GM18519 (cell line): ENCODE measurements at regions not wholly inside any gene's neighbourhood (a gene's known extent, or its start where the extent isn't known, plus 50 kb on each side); places are given as distances from the start of the nearest gene placed in this dataset.

Experiments used
- ATAC-seq: cut with Tn5 transposase; IDR thresholded peaks from one replicate; pipeline ENCODE4 v1.9.1; 2021; ENCODE audit warnings: mild to moderate bottlenecking, moderate library complexity; ENCODE audit not compliant: unreplicated experiment, low FRiP score

DNA sequence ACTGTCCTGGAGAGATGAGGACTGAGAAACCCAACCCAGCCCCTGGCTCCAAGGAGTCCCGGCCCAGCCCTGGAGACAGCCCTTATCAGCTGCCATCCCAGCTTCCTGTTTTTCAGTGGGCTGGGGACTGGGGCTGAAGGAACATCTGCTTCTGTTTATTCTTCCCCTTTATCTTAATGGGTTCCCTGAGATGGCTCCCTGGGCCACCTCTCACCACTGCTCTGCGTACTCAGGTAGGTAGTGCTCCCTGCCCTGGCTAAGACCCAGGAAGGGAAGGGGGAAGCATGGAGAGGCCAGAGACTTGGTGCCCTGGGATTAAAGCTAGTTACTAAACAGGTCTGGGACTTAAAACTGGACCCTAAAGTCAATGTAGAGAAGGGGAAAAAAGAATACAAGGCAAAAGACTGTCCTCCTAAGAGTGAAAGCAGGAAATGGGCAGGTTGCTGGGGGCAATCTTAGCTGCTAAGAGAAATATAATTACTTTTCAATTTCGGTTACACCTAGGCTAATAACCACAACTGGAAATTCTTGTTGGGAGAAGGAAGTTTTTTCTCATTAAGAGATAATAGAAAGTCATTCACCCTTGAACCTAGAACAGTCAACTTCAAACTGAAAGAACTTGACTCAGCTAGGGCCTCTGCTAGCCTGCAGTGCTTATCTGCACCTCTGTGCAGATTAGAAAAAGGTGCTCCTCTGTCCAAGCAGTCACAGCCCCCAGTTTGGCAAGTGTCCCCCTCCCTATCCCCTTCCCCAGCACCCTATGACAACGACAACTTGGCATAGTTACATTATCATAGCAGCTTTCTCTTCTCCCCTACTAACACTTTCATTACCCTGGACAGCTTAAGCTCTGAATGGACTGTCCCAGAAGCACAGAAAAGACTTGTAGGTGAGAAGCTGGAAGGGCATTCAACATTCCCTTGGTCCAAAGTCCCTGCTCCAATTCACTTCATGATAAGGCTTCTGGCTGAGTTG is 65.6 kb upstream of the KDM7A start:
- ATAC-seq: peak; percentile 86

DNA sequence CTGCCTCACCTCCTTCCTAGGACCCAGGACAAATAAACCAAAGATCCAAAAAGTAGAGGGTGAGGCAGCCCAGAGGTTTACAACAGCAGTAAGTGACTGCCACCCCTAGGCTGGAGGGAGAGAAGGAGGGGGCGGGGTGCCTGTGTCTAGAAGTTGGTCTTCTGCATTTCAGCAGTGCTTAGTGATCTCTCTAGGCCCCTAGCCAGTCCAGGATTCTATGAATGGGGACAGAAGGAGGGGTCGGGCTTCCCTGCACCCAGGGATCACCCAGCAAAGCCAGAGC is 62.8 kb upstream of the KDM7A start:
- ATAC-seq: no peak

DNA sequence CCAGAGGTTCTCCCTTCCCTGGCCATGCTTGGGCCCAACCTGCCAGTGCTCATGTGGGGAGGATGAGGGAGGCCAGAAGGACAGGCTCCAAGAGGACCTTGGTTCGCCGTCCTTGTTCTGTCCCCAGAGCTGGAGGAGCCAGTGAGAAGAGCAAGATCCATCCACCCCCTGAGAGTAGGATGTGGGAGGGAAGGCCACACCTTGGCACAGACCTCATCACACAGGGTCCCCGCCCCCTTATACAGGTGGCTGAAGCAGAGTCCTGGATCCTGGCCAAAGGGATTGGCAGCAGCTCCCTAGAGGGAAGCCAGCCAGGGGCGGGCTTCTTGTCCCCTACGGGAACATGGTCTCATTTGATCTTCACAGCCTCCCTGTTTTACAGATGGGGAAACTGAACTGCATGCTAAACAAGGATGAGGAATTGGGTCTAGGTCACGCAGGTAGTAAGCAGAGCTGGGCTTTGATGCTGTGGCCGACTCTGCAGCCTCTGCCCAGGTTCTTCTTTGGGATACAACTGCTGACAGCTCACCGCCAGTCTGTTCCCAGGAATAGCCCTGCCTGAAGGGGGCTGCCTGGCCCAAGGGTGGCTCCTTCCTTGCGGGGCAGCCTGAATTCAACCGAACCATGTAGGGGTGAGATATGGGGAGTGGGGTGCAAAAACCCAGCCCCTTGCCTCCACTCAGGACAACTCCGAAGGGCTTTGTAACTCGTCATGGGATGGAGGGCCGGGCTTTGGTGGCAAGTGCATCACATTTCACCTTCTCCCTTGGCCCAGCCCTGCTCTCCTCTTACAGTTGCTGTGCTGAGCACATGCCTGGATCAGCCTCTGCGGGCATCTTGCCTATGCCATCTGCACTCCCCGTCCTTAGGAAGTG is 62.2 kb upstream of the KDM7A start:
- ATAC-seq: no peak

DNA sequence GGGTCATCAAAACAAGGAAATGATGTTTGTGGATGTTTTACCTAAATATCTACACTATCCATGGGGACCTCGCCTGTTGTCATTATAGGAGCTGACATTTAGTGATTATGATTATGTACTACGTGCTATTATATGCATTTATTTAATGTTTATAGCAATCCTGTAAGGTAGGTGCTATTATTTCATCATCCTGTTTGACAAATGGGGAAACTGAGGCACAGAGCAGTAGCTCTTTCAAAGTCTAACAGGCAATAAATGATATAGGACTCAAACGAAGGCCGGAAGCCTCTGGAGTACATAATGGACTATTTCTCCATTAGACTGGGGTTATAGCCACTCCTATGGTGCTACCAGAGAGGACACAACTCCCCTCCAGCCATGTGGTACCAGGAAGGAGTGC is 60.6 kb upstream of the KDM7A start:
- ATAC-seq: no peak

DNA sequence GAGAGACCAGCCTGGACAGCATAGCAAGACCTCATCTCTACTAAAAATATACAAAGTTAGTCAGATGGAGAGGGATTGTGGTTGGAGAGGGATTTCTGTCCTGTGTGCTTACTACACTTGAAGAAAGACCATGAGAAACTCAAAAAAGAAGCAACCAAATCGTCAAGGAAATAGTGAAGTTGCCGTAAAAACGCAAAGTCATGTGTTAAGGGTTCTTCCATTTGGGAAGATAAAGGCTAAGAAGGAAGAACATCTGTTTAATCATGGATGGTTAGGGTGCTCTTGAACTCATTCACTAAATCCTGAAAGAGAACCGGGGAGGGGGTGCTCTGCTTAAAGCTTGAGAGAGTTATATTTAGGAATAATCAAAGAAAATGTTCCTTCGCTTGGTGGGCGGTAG is 59.8 kb upstream of the KDM7A start:
- no peak for ATAC-seq

DNA sequence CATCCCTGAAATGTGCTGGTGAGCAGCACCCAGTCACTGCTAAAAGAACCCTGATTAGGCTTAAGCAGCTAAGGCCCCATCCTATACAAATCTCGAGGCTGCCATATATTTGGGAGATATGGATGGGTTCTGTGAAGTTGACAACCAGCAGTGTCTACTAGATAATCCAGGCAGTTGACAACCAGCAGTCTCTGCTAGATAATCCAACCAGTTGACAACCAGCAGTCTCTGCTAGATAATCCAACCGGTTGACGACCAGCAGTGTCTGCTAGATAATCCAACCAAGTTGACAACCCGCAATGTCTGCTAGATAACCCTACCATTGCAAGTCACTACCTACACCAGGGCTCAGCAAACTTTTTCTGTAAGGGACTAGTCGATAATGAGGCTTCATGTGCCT is 58.3 kb upstream of the KDM7A start:
- no peak for ATAC-seq

DNA sequence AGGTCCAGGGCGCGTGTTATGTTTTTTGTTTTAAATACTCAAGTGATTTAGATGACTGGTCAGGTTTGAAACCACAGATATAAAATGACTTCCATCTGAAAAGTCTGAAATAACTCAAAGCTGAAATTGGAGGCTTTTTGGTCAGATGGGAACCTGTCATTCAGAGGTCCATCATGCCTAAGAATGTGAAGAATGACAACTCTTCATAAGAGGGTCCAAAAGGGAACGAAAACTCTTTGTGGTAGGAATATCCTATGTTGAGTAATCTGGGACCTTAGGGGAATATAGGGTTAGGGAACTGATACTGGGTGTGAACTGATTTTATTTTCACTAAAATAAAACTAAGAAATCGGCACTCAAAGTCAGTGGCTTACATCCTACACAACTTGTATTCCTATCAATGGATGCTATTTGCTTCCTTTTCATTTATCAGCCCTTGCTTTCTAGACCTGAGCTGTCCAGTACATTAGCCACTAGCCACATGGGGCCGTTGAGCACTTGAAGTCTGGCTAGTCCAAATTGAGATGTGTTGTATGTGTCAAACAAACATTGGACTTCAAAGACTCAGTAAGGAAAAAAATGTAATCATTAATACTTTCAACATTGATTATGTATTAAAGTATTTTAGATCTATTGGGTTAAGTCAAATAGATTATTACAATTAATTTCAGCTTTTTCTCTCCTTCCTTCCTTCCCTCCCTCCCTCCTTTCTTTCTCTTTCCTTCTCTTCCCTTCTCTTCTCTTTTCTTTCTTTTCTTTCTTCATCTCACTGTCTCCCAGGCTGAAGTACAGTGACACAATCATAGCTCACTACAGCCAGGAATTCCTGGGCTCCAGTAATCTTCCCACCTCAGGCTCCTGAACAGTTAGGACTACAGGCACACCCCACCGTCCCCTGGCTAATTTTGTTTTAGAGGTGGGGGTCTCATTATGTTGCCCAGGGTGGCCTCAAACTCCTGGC is 56.5 kb upstream of the KDM7A start:
- ATAC-seq: peak; percentile 48

DNA sequence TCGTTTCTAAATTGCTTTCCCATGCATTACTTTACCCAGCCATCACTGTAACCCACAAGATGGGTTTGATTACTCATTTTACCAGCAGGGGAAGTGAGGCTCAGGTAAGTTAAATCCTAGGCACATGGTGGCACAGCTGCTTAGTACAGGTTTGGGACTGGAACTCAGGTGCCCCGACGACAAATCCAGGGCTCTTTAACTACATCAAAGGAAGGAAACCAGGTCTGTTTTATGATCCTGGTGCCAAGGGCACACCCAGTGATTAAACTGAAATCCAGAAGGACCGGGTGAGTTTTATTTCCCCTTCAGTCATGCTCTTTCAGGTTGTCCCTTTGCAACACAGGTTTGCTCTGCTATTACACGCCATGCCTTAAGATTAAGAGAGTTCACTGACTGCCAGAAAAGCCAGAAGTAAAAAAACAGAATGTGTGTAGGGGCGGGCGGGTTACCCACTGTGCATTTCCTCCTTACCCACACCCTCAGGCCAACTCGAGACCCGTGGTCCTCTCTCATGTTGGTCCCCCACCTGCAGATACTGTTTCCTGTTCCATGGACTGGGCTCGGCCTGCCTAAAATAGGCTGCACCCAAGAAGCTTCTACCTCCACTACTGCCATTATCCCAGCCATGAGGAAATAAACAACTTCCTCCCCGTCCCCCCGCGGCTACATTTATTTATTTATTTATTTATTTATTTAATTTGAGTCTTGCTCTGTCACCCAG is 55.1 kb upstream of the KDM7A start:
- ATAC-seq: no peak

DNA sequence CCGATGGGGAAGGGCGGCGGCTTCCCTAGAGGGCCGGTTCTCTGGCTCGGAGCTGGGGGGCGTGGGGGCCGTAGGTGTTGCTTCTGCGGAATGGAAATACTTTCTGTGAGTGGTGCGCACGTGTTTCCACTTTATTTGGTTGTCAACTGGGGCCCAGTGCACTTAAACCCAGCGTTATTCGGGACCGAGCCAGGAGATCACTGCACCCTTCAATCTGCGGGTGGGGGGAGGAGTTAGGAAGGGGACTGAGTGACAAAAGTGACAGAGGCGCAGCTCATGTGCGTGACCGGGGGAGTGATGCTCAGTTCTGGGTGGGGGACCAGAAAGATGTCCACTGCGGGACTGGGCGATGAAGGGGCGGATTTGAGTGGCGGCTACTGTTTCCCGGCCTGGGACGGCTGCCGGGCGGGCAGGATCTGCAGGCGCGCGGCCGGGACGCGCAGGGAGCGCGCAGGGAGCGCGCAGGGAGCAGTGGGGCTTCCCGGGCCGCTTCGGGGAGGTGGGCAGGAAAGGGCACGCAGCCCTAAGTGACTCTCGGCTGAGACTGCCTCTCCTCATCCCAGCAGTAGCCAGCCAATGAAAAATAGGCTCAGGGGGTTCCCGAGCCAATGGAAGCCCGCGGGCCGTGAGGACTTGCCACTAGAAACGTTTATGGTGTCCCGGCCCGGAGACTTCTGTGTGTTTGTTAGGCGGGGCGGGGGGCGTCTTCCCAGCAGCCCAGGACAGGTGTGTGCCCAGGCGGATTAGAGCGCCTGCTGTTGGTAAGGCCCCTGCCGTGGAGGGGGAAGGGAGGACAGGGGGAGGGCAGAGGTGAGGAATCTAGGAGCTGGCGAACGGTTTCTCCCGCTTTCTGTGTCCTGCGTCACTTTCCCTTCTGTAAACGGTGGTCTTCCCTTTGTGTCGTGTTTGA is 54.3 kb upstream of the KDM7A start:
- no peak for ATAC-seq

DNA sequence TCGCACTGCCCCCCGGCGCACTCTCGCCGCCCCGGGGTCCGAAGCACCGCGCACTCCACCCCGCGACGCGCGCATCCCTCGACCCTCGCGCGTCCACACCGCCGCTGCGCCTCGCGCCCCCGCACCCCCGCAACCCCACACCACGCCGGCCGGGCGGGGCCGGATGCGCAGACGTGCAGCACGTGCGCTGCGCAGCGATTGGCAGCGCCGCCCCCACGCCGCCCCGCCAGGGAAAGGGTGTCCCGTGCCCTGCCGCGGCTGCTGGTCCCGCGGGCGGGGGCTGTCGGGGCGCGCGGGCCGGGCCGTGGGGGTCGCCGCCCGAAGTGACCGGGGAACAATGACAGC is 53.7 kb upstream of the KDM7A start:
- ATAC-seq: no peak

DNA sequence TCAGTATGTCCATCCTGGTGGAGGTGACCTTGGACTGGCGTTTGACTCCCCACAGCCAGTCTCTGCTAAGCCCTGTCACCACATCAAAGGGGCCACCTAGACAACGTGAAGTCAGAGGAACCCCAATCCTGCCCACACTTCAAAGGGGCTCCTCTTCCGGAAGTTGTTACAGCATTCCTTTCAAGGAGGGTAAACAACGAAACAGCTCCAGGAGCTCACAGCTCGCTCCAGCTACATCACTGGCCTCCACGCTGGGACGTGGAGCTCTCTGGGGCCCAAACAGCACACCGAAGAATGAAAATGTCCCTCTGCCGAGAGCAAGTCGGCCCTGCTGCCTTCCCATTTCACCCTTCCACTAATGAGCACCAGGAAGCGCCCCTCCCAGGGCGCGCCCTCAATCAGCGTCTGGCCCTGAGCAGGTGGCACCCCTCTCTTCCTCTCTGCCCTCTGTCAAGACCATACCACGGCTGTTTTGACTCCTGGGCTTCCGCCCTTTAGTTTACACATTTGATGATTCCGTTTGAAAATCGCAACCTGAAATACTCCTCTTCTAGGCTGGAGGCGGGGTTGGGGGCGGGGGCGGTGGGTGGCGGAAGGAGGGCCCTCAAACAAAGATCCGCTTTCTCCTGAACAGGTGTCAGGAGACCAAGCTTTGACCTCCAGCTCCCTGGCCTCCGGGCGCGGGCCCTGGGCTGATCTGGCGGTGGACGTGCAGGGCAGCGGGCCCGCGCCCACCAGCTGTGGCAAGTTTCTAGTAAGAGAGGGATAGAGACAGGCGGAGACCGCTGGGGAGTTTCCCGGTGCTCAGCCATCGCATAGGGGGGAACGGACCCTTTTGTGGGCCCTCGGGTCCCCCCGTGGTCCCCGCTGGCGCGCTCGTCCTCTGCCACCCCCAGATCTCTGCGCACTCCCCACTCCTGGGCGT is 53.1 kb upstream of the KDM7A start:
- ATAC-seq: no peak

DNA sequence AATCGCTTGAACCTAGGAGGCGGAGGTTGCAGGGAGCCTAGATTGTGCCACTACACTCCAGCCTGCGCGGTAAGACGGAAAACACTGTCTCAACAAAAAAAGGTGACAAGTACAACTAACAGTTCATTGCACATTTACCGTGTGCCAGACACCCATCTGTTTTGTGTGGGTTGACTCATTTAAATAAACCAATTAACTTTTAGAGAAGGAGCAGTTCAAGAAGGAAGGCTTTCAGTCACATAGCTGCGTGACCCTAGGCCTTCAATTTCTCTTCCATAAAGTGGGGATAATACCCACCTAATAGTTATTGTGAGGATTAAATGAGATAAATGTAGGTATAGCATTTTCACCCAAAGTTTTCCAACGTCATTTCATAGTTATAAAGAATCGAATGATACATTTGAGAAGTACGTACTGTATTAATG is 52.3 kb upstream of the KDM7A start:
- ATAC-seq: no peak
